ENCODE measurements at regions not wholly inside any gene's neighbourhood (a gene's known extent, or its start where the extent isn't known, plus 50 kb on each side); places are given as distances from the start of the nearest gene placed in this dataset.

DNA sequence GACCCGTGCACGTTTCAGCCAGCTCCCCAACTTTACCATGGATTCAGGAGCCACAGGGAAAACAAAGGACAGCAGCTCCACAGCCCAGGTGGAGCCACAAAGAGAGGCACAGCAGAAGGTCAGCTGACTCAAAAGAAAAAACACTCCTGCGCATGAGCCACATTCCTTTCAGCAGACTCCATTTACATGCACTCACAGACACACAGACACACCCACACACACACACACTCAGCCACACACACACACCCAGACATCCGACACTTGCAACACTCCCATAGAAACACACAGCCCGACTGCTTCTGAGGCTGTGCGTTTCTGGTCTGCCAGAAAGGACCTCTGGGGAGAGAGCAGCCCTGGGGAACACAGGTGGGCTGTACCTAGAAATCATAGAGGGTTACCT, 2335.5 kb downstream of the TP53TG3F start:
- no peak for TF ChIP-seq YY1 (IDR thresholded peaks at IDR 0.05; ENCODE audit: extremely low read depth, insufficient replicate concordance, low read depth, low read length)
- TF ChIP-seq EZH2phosphoT487 (IDR thresholded peaks at IDR 0.05; ENCODE audit: borderline replicate concordance) = no peak
- TF ChIP-seq ZFX (IDR thresholded peaks at IDR 0.05) = no peak
- TF ChIP-seq POLR2AphosphoS5 (IDR thresholded peaks at IDR 0.05; ENCODE audit: low read depth, low read length) = no peak
- TF ChIP-seq, protein P1, sequence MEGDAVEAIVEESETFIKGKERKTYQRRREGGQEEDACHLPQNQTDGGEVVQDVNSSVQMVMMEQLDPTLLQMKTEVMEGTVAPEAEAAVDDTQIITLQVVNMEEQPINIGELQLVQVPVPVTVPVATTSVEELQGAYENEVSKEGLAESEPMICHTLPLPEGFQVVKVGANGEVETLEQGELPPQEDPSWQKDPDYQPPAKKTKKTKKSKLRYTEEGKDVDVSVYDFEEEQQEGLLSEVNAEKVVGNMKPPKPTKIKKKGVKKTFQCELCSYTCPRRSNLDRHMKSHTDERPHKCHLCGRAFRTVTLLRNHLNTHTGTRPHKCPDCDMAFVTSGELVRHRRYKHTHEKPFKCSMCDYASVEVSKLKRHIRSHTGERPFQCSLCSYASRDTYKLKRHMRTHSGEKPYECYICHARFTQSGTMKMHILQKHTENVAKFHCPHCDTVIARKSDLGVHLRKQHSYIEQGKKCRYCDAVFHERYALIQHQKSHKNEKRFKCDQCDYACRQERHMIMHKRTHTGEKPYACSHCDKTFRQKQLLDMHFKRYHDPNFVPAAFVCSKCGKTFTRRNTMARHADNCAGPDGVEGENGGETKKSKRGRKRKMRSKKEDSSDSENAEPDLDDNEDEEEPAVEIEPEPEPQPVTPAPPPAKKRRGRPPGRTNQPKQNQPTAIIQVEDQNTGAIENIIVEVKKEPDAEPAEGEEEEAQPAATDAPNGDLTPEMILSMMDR (IDR thresholded peaks at IDR 0.05 in 2 of 3, conservative IDR thresholded peaks at IDR 0.05 in 1 of 3; ENCODE audit: borderline replicate concordance in 1 of 3, insufficient read depth in 1 of 3, low read depth in 2 of 3, low read length in 2 of 3) = no peak
- TF ChIP-seq, protein P2, sequence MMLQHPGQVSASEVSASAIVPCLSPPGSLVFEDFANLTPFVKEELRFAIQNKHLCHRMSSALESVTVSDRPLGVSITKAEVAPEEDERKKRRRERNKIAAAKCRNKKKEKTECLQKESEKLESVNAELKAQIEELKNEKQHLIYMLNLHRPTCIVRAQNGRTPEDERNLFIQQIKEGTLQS (IDR thresholded peaks at IDR 0.05) = no peak
- no peak for TF ChIP-seq EZH2 (IDR thresholded peaks at IDR 0.05)
- TF ChIP-seq ZNF274 (IDR thresholded peaks at IDR 0.05; ENCODE audit: low read depth, low read length) = no peak
- no peak for TF ChIP-seq JUND (IDR thresholded peaks at IDR 0.05)
- TF ChIP-seq POLR2A (IDR thresholded peaks at IDR 0.05; ENCODE audit: borderline replicate concordance, extremely low read depth, insufficient read depth, insufficient read length) = no peak
- TF ChIP-seq, protein P3, sequence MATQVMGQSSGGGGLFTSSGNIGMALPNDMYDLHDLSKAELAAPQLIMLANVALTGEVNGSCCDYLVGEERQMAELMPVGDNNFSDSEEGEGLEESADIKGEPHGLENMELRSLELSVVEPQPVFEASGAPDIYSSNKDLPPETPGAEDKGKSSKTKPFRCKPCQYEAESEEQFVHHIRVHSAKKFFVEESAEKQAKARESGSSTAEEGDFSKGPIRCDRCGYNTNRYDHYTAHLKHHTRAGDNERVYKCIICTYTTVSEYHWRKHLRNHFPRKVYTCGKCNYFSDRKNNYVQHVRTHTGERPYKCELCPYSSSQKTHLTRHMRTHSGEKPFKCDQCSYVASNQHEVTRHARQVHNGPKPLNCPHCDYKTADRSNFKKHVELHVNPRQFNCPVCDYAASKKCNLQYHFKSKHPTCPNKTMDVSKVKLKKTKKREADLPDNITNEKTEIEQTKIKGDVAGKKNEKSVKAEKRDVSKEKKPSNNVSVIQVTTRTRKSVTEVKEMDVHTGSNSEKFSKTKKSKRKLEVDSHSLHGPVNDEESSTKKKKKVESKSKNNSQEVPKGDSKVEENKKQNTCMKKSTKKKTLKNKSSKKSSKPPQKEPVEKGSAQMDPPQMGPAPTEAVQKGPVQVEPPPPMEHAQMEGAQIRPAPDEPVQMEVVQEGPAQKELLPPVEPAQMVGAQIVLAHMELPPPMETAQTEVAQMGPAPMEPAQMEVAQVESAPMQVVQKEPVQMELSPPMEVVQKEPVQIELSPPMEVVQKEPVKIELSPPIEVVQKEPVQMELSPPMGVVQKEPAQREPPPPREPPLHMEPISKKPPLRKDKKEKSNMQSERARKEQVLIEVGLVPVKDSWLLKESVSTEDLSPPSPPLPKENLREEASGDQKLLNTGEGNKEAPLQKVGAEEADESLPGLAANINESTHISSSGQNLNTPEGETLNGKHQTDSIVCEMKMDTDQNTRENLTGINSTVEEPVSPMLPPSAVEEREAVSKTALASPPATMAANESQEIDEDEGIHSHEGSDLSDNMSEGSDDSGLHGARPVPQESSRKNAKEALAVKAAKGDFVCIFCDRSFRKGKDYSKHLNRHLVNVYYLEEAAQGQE (IDR thresholded peaks at IDR 0.05; ENCODE audit: low read depth) = no peak

Measured in HCT116 (cell line).